ENCODE measurements at regions not wholly inside any gene's neighbourhood (a gene's known extent, or its start where the extent isn't known, plus 50 kb on each side); places are given as distances from the start of the nearest gene placed in this dataset.

DNA sequence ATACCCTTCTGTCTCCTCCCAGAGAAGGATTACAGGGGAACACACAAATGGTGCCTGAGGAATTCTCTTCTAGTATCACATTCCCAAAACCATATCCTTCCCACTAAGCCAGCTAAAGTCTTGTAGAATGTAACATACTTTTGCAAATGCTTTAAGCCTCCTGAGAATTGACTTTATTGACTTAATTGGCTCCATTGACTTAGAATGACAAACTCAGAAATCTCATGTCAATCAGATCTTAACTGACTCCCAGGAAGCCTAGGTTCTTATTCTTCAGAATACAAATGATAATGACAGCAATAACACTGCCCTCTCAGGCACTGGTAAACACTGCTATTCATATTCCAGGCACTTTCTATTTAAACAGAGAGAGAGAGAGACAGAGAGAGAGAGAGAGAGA, 356.9 kb upstream of the PRKCQ start:
- Histone ChIP-seq H3K27ac (ENCODE audit: low read depth, low read length) (no peak overlapping the region), H3K4me1 (ENCODE audit: control insufficient read depth, insufficient read depth, low read length) (no peaks in the 10 kb centered on the region), H3K4me3 (ENCODE audit: low read length) (no peak overlapping the region), H3K9me3 (ENCODE audit: control insufficient read depth, low read length) (no peaks in the 10 kb centered on the region), H3K36me3 (ENCODE audit: control insufficient read depth, insufficient read depth, low read length) (no peaks in the 10 kb centered on the region), H3K27me3 (ENCODE audit: control insufficient read depth, insufficient read depth, low read length, poor library complexity, severe bottlenecking) (peaks cover 21% of the 10 kb centered on the region), H3K9ac (ENCODE audit: extremely low read depth, low read length, poor library complexity, severe bottlenecking) (no peak overlapping the region)
- peaks cover 18% of the 10 kb centered on the region for H3K27me3 Mint-ChIP-seq (ENCODE audit: insufficient read depth)
- no peak for DNase-seq
- H3K9me3 Mint-ChIP-seq: peaks cover 6% of the 10 kb centered on the region
- no peak overlapping the region for H3K27ac Mint-ChIP-seq
- no peaks in the 10 kb centered on the region for H3K36me3 Mint-ChIP-seq (ENCODE audit: low read depth)
- no peak overlapping the region for H3K4me3 Mint-ChIP-seq
- TF ChIP-seq CTCF (conservative IDR thresholded peaks at IDR 0.05): no peak
- no peaks in the 10 kb centered on the region for H3K4me1 Mint-ChIP-seq

GRCh38 chr10:6929148-6929830, 349.2 kb upstream of the PRKCQ start:
- Histone ChIP-seq H3K4me3 (ENCODE audit: low read length) (no peak overlapping the region), H3K9ac (ENCODE audit: extremely low read depth, low read length, poor library complexity, severe bottlenecking) (no peak overlapping the region), H3K4me1 (ENCODE audit: control insufficient read depth, insufficient read depth, low read length) (no peaks in the 10 kb centered on the region), H3K27ac (ENCODE audit: low read depth, low read length) (no peak overlapping the region), H3K36me3 (ENCODE audit: control insufficient read depth, insufficient read depth, low read length) (no peaks in the 10 kb centered on the region), H3K27me3 (ENCODE audit: control insufficient read depth, insufficient read depth, low read length, poor library complexity, severe bottlenecking) (no peaks in the 10 kb centered on the region), H3K9me3 (ENCODE audit: control insufficient read depth, low read length) (no peaks in the 10 kb centered on the region)
- no peak for TF ChIP-seq CTCF (conservative IDR thresholded peaks at IDR 0.05)
- H3K9me3 Mint-ChIP-seq: peaks cover 3% of the 10 kb centered on the region
- H3K4me3 Mint-ChIP-seq: no peak overlapping the region
- no peak overlapping the region for H3K27ac Mint-ChIP-seq
- H3K27me3 Mint-ChIP-seq (ENCODE audit: insufficient read depth): peaks cover 1% of the 10 kb centered on the region
- no peaks in the 10 kb centered on the region for H3K36me3 Mint-ChIP-seq (ENCODE audit: low read depth)
- peaks cover 7% of the 10 kb centered on the region for H3K4me1 Mint-ChIP-seq
- 81 to 83% methylated on average over 6 to 9 of the region's 9 CpGs for WGBS, 2 experiments (ENCODE audit: insufficient coverage in 1 of 2, insufficient read length in 1 of 2)
- no peak for DNase-seq

DNA sequence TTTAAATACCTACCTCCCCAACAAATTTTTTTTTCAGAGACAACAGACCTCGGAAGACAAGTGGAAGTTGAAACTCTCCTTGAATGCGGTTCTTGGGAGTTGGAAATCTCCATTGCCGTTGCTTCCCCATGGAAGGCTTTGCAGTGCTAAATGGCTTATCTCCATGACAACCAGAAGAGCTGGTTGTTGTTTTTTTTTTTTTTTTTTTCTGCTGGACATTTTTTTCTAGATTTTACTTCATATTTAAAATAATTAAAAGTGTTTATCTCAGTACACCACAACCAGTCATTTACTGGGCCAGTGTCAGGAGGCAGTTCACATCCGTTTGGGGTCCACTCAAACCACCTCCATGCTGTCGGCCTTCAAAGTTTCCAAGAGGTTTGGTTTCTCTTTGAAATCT, 348.5 kb upstream of the PRKCQ start:
- H3K4me3 ChIP-seq (ENCODE audit: low read length): no peak overlapping the region
- Mint-ChIP-seq H3K27me3 (ENCODE audit: insufficient read depth) (no peaks in the 10 kb centered on the region), H3K36me3 (ENCODE audit: low read depth) (no peaks in the 10 kb centered on the region), H3K4me1 (peaks cover 7% of the 10 kb centered on the region), H3K4me3 (no peak overlapping the region), H3K27ac (no peak overlapping the region), H3K9me3 (no peaks in the 10 kb centered on the region)
- TF ChIP-seq CTCF (conservative IDR thresholded peaks at IDR 0.05): no peak
- no peak overlapping the region for H3K9ac ChIP-seq (ENCODE audit: extremely low read depth, low read length, poor library complexity, severe bottlenecking)
- H3K9me3 ChIP-seq (ENCODE audit: control insufficient read depth, low read length): no peaks in the 10 kb centered on the region
- WGBS, 2 experiments (ENCODE audit: insufficient coverage in 1 of 2, insufficient read length in 1 of 2): 60 to 80% methylated on average over 1 to 5 of the region's 5 CpGs
- no peaks in the 10 kb centered on the region for H3K36me3 ChIP-seq (ENCODE audit: control insufficient read depth, insufficient read depth, low read length)
- DNase-seq: no peak
- no peaks in the 10 kb centered on the region for H3K4me1 ChIP-seq (ENCODE audit: control insufficient read depth, insufficient read depth, low read length)
- no peaks in the 10 kb centered on the region for H3K27me3 ChIP-seq (ENCODE audit: control insufficient read depth, insufficient read depth, low read length, poor library complexity, severe bottlenecking)
- no peak overlapping the region for H3K27ac ChIP-seq (ENCODE audit: low read depth, low read length)

All from endodermal cell (in vitro differentiated cells).